ENCODE measurements at regions not wholly inside any gene's neighbourhood (a gene's known extent, or its start where the extent isn't known, plus 50 kb on each side); places are given as distances from the start of the nearest gene placed in this dataset.

DNA sequence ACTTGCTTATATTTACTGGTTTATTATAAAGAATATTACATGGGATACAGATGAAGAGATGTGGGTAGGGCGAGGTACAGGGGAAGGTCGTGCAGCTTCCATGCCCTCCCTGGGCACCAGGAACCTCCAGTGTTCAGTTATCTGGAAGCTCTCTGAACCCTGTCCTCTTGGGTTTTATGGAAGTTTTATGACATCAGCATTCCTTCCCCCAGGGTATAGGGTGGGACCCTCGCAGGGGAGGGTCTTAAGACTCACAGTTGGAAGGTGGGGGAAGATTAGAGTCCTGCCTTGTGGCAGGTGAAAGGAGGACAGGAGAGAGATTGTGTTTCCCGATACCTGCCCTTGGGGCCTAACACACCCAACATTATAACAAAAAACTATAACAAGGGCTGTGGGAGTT lies 71.8 kb upstream of the NPAS1 start:
- TF ChIP-seq, protein P1, sequence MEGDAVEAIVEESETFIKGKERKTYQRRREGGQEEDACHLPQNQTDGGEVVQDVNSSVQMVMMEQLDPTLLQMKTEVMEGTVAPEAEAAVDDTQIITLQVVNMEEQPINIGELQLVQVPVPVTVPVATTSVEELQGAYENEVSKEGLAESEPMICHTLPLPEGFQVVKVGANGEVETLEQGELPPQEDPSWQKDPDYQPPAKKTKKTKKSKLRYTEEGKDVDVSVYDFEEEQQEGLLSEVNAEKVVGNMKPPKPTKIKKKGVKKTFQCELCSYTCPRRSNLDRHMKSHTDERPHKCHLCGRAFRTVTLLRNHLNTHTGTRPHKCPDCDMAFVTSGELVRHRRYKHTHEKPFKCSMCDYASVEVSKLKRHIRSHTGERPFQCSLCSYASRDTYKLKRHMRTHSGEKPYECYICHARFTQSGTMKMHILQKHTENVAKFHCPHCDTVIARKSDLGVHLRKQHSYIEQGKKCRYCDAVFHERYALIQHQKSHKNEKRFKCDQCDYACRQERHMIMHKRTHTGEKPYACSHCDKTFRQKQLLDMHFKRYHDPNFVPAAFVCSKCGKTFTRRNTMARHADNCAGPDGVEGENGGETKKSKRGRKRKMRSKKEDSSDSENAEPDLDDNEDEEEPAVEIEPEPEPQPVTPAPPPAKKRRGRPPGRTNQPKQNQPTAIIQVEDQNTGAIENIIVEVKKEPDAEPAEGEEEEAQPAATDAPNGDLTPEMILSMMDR (IDR thresholded peaks at IDR 0.05) = no peak
- TF ChIP-seq POLR2AphosphoS5 (IDR thresholded peaks at IDR 0.05) = no peak
